CD14-positive monocyte (primary cell): ENCODE measurements at regions not wholly inside any gene's neighbourhood (a gene's known extent, or its start where the extent isn't known, plus 50 kb on each side); places are given as distances from the start of the nearest gene placed in this dataset.

Source experiments
- DNase-seq, 3 donors: peaks; one replicate each; pipeline ENCODE4 v3.0.0-alpha.2; 2011 to 2022
- H2AFZ ChIP-seq: 2 replicates; pipeline ENCODE4 v1.6.0; 2012; ENCODE audit warnings: mild to moderate bottlenecking, low read depth, low read length, inconsistent platforms; ENCODE audit not compliant: insufficient read depth, poor library complexity, severe bottlenecking
- H3K27ac ChIP-seq, 2 donors: 1 replicate in 1 of 2; 2 replicates in 1 of 2; pipeline ENCODE4 v1.5.1; 2012 to 2013; ENCODE audit warnings: low read length in 2 of 2, control low read depth in 1 of 2, inconsistent platforms in 1 of 2, low read depth in 1 of 2, mild to moderate bottlenecking in 1 of 2
- H3K27me3 ChIP-seq, 2 donors: one replicate each; pipeline versions ENCODE4 v1.6.0 to v1.6.1; 2011 to 2013; ENCODE audit warnings: low read length in 2 of 2; ENCODE audit not compliant: control insufficient read depth in 2 of 2, insufficient read depth in 2 of 2
- H3K36me3 ChIP-seq, 2 donors: replicated peaks in 1 of 2; 1 replicate in 1 of 2; 2 replicates in 1 of 2; pipeline versions ENCODE4 v1.5.1 to v1.6.1; 2012 to 2013; ENCODE audit warnings: low read length in 2 of 2, control low read depth in 1 of 2, inconsistent platforms in 1 of 2, mild to moderate bottlenecking in 1 of 2; ENCODE audit not compliant: insufficient read depth in 2 of 2, control insufficient read depth in 1 of 2
- H3K4me1 ChIP-seq, 2 donors: 1 replicate in 1 of 2; 2 replicates in 1 of 2; pipeline versions ENCODE4 v1.5.1 to v1.6.1; 2012 to 2013; ENCODE audit warnings: low read length in 2 of 2, control low read depth in 1 of 2, inconsistent platforms in 1 of 2, mild to moderate bottlenecking in 1 of 2, moderate library complexity in 1 of 2; ENCODE audit not compliant: insufficient read depth in 2 of 2, control insufficient read depth in 1 of 2
- H3K4me2 ChIP-seq: replicated peaks from 2 replicates; pipeline ENCODE3; 2012; ENCODE audit warnings: low read length, moderate library complexity, mild to moderate bottlenecking; ENCODE audit not compliant: poor library complexity, severe bottlenecking; ENCODE audit errors: extremely low read depth
- H3K4me3 ChIP-seq, 3 experiments: fragments of 200-600 bp in 1 of 3; sonication (generic) in 1 of 3; replicated peaks in 1 of 3; 1 replicate in 2 of 3; 2 replicates in 1 of 3; pipeline ENCODE4 v1.5.1; 2011 to 2013; ENCODE audit warnings: low read length in 3 of 3, mild to moderate bottlenecking in 3 of 3, control low read depth in 2 of 3, low read depth in 2 of 3, inconsistent platforms in 1 of 3, moderate library complexity in 1 of 3
- H3K79me2 ChIP-seq: 2 replicates; pipeline ENCODE4 v1.6.0; 2012; ENCODE audit warnings: mild to moderate bottlenecking, control low read depth, inconsistent platforms, low read length, moderate library complexity; ENCODE audit not compliant: insufficient read depth
- H3K9ac ChIP-seq: 2 replicates; pipeline ENCODE4 v1.6.0; 2017; ENCODE audit warnings: low read length, mild to moderate bottlenecking; ENCODE audit not compliant: insufficient read depth, poor library complexity, severe bottlenecking
- H3K9me3 ChIP-seq, 2 donors: replicated peaks in 1 of 2; 1 replicate in 1 of 2; 2 replicates in 1 of 2; pipeline versions ENCODE4 v1.5.1 to v1.6.1; 2012 to 2013; ENCODE audit warnings: low read length in 2 of 2, control low read depth in 1 of 2; ENCODE audit not compliant: control insufficient read depth in 1 of 2, insufficient read depth in 1 of 2
- H4K20me1 ChIP-seq: 2 replicates; pipeline ENCODE4 v1.6.0; 2012; ENCODE audit warnings: mild to moderate bottlenecking, low read length, control low read depth, moderate library complexity; ENCODE audit not compliant: insufficient read depth
- H3K27ac Mint-ChIP-seq, 7 donors: one replicate each; pipeline ENCODE4 v1.8.0; 2020; ENCODE audit warnings: mild to moderate bottlenecking in 7 of 7, mixed read lengths in 7 of 7, moderate library complexity in 6 of 7, inconsistent platforms in 2 of 7
- H3K27me3 Mint-ChIP-seq, 3 donors: one replicate each; pipeline ENCODE4 v1.8.0; 2021 to 2022; ENCODE audit warnings: low read depth in 3 of 3, mild to moderate bottlenecking in 3 of 3, mixed read lengths in 3 of 3, moderate library complexity in 3 of 3, inconsistent platforms in 1 of 3
- H3K36me3 Mint-ChIP-seq, 2 donors: one replicate each; pipeline ENCODE4 v1.8.0; 2020; ENCODE audit warnings: mixed read lengths in 2 of 2, inconsistent platforms in 1 of 2, mild to moderate bottlenecking in 1 of 2
- H3K4me1 Mint-ChIP-seq: one replicate; pipeline ENCODE4 v1.8.0; 2020; ENCODE audit warnings: mild to moderate bottlenecking, mixed read lengths
- H3K4me3 Mint-ChIP-seq, 2 donors: one replicate each; pipeline ENCODE4 v1.8.0; 2020; ENCODE audit warnings: mild to moderate bottlenecking in 2 of 2, mixed read lengths in 2 of 2, moderate library complexity in 1 of 2
- H3K9me3 Mint-ChIP-seq, 7 donors: one replicate each; pipeline ENCODE4 v1.8.0; 2020 to 2022; ENCODE audit warnings: mixed read lengths in 7 of 7, mild to moderate bottlenecking in 6 of 7, moderate library complexity in 6 of 7, inconsistent platforms in 2 of 7
- WGBS: methylation state at CpG from one replicate; pipeline ENCODE4 v1.1.5; 2013; ENCODE audit warnings: missing lambda C conversion rate; ENCODE audit not compliant: insufficient coverage; 5-methylcytosine and 5-hydroxymethylcytosine counted together
- intact Hi-C, 2 donors: fragments of 100-400 bp; cut with micrococcal nuclease; formaldehyde crosslinking; loops; one replicate each; pipeline versions ENCODE4 v1.15.0 to v1.15.1; 2023
- TF ChIP-seq, protein P1 (sequence below): fragments of 200-600 bp; IDR thresholded peaks from one replicate; pipeline ENCODE4 v1.8.0; 2022; ENCODE audit warnings: antibody characterized with exemption, mild to moderate bottlenecking

DNA sequence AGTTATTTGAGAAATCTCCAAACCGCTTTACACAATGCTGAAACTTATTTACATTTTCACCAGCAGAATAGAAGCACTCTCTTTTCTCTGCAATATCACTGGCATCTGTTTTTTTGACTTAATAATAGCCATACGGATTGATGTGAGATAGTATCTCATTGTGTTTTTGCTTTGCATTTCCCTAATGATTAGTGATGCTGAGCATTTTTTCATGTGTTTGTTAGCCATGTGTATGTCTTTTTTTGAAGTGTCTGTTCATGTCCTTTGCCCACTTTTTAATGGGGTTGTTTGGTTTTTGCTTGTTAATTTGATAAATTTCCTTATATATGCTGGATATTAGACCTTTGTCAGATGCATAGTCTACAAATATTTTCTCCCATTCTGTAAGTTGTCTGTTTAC lies 73.6 kb downstream of the FBXO5 start:
- no peaks in the 10 kb centered on the region for H3K36me3 ChIP-seq
- TF ChIP-seq, protein P1, sequence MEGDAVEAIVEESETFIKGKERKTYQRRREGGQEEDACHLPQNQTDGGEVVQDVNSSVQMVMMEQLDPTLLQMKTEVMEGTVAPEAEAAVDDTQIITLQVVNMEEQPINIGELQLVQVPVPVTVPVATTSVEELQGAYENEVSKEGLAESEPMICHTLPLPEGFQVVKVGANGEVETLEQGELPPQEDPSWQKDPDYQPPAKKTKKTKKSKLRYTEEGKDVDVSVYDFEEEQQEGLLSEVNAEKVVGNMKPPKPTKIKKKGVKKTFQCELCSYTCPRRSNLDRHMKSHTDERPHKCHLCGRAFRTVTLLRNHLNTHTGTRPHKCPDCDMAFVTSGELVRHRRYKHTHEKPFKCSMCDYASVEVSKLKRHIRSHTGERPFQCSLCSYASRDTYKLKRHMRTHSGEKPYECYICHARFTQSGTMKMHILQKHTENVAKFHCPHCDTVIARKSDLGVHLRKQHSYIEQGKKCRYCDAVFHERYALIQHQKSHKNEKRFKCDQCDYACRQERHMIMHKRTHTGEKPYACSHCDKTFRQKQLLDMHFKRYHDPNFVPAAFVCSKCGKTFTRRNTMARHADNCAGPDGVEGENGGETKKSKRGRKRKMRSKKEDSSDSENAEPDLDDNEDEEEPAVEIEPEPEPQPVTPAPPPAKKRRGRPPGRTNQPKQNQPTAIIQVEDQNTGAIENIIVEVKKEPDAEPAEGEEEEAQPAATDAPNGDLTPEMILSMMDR, result no peak
- H3K4me2 ChIP-seq, result no peak overlapping the region
- no peak overlapping the region for H3K9ac ChIP-seq
- WGBS, result no CpG with 5 or more reads among the region's 2 CpGs
- Mint-ChIP-seq H3K4me1 (no peaks in the 10 kb centered on the region), H3K9me3 (peaks cover 0 to 16% (median 8%) of the 10 kb centered on the region in 7 donors), H3K27ac (no peak overlapping the region), H3K36me3 (no peaks in the 10 kb centered on the region), H3K4me3 (no peak overlapping the region), H3K27me3 (peaks cover 6 to 9% (median 9%) of the 10 kb centered on the region in 3 donors)
- peaks cover 0 to 5% of the 10 kb centered on the region in 2 donors for H3K9me3 ChIP-seq
- no peaks in the 10 kb centered on the region for H4K20me1 ChIP-seq
- no peak for DNase-seq
- intact Hi-C loops, result no loop called here
- H2AFZ ChIP-seq, result no peak overlapping the region
- no peaks in the 10 kb centered on the region for H3K4me1 ChIP-seq
- H3K27me3 ChIP-seq, result no peaks in the 10 kb centered on the region
- H3K4me3 ChIP-seq, result no peak overlapping the region
- no peaks in the 10 kb centered on the region for H3K79me2 ChIP-seq
- H3K27ac ChIP-seq, result no peak overlapping the region

GRCh38 chr6:152916035-152916434 lies 66.8 kb downstream of the FBXO5 start:
- peaks cover 3 to 5% (median 5%) of the 10 kb centered on the region in 3 donors for H3K27me3 Mint-ChIP-seq
- Histone ChIP-seq H3K27me3 (no peaks in the 10 kb centered on the region), H4K20me1 (no peaks in the 10 kb centered on the region), H3K4me1 (no peaks in the 10 kb centered on the region), H3K27ac (no peak overlapping the region), H2AFZ (no peak overlapping the region), H3K4me2 (no peak overlapping the region), H3K9ac (no peak overlapping the region), H3K79me2 (no peaks in the 10 kb centered on the region), H3K4me3 (no peak overlapping the region), H3K36me3 (no peaks in the 10 kb centered on the region), H3K9me3 (peaks cover 4 to 11% of the 10 kb centered on the region in 2 donors)
- H3K9me3 Mint-ChIP-seq, result peaks cover 1 to 19% (median 11%) of the 10 kb centered on the region in 7 donors
- TF ChIP-seq, protein P1, result no peak
- WGBS, result no CpG with 5 or more reads among the region's 1 CpG
- no peak overlapping the region for H3K4me3 Mint-ChIP-seq
- H3K36me3 Mint-ChIP-seq, result no peaks in the 10 kb centered on the region
- intact Hi-C loops, result no loop called here
- DNase-seq, result no peak
- no peaks in the 10 kb centered on the region for H3K4me1 Mint-ChIP-seq
- no peak overlapping the region for H3K27ac Mint-ChIP-seq
